ENCODE measurements at regions not wholly inside any gene's neighbourhood (a gene's known extent, or its start where the extent isn't known, plus 50 kb on each side); places are given as distances from the start of the nearest gene placed in this dataset.
"Not testable (repeated sequence)": the region's sequence is repeated elsewhere in the genome, so short reads cannot be mapped to it uniquely, and the experiment has no call there.

- not testable (repeated sequence) for DNase-seq
Measured at GRCh38 chr2:40712197-40712894, 260.5 kb upstream of the SLC8A1 start.

GRCh38 chr2:40716879-40717278 is 265.0 kb upstream of the SLC8A1 start:
- DNase-seq, result no peak

GRCh38 chr2:40719414-40719813 is 267.5 kb upstream of the SLC8A1 start:
- no peak for DNase-seq

- no peak for DNase-seq
Measured at GRCh38 chr2:40721595-40721994, 269.7 kb upstream of the SLC8A1 start.

GRCh38 chr2:40723194-40723593 is 271.3 kb upstream of the SLC8A1 start:
- DNase-seq, result no peak

GRCh38 chr2:40725040-40725439 is 273.1 kb upstream of the SLC8A1 start:
- DNase-seq, result no peak

- no peak for DNase-seq
Measured at GRCh38 chr2:40725950-40726349, 274.1 kb upstream of the SLC8A1 start.

- no peak for DNase-seq
Measured at GRCh38 chr2:40734797-40735196, 282.9 kb upstream of the SLC8A1 start.

- no peak for DNase-seq
Measured at GRCh38 chr2:40737180-40737579, 285.3 kb upstream of the SLC8A1 start.

GRCh38 chr2:40740419-40740818 is 288.5 kb upstream of the SLC8A1 start:
- no peak for DNase-seq

GRCh38 chr2:40741532-40741931 is 289.6 kb upstream of the SLC8A1 start:
- DNase-seq, result no peak

- no peak for DNase-seq
Measured at GRCh38 chr2:40746191-40746590, 294.3 kb upstream of the SLC8A1 start.

GRCh38 chr2:40751981-40752380 is 300.1 kb upstream of the SLC8A1 start:
- DNase-seq, result no peak

- no peak for DNase-seq
Measured at GRCh38 chr2:40752796-40753195, 300.9 kb upstream of the SLC8A1 start.

- no peak for DNase-seq
Measured at GRCh38 chr2:40754912-40755311, 303.0 kb upstream of the SLC8A1 start.

- DNase-seq, result no peak
Measured at GRCh38 chr2:40758401-40759155, 306.7 kb upstream of the SLC8A1 start.

- DNase-seq, result no peak
Measured at GRCh38 chr2:40760071-40760666, 308.3 kb upstream of the SLC8A1 start.

GRCh38 chr2:40773291-40773690 is 321.4 kb upstream of the SLC8A1 start:
- no peak for DNase-seq

- DNase-seq, result no peak
Measured at GRCh38 chr2:40783704-40784103, 331.8 kb upstream of the SLC8A1 start.

- no peak for DNase-seq
Measured at GRCh38 chr2:40786636-40787035, 334.7 kb upstream of the SLC8A1 start.

GRCh38 chr2:40797120-40797519 is 345.2 kb upstream of the SLC8A1 start:
- DNase-seq, result no peak

GRCh38 chr2:40803900-40804299 is 352.0 kb upstream of the SLC8A1 start:
- no peak for DNase-seq

GRCh38 chr2:40809156-40809555 is 357.3 kb upstream of the SLC8A1 start:
- DNase-seq, result no peak

GRCh38 chr2:40814616-40815015 is 362.7 kb upstream of the SLC8A1 start:
- DNase-seq, result no peak
